ENCODE measurements at regions not wholly inside any gene's neighbourhood (a gene's known extent, or its start where the extent isn't known, plus 50 kb on each side); places are given as distances from the start of the nearest gene placed in this dataset.

DNA sequence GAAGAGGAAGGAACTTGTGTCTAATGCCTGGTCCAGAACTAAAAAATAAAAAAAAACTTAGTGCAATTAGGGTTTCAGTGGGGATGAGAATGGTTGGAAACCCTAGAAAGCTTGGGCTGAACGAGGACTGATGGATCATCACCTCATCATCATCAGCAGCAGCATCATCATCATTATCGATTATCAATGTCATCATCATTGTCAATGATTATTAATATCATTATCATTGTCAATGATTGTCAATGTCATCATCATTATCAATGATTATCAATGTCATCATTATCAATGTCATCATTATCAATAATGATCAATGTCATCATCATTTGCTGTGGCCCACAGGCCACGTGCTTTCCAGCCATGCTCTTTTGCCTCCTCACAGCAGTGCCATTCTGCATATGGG, 952.0 kb upstream of the ZNF722 start:
- TF ChIP-seq CTCF (conservative IDR thresholded peaks at IDR 0.05; ENCODE audit: low read depth, low read length) (no peak), EZH2 (IDR thresholded peaks at IDR 0.05; ENCODE audit: borderline replicate concordance, low read depth, low read length, poor library complexity, severe bottlenecking) (no peak)

All from A673 (cell line).